ENCODE measurements at regions not wholly inside any gene's neighbourhood (a gene's known extent, or its start where the extent isn't known, plus 50 kb on each side); places are given as distances from the start of the nearest gene placed in this dataset.

DNA sequence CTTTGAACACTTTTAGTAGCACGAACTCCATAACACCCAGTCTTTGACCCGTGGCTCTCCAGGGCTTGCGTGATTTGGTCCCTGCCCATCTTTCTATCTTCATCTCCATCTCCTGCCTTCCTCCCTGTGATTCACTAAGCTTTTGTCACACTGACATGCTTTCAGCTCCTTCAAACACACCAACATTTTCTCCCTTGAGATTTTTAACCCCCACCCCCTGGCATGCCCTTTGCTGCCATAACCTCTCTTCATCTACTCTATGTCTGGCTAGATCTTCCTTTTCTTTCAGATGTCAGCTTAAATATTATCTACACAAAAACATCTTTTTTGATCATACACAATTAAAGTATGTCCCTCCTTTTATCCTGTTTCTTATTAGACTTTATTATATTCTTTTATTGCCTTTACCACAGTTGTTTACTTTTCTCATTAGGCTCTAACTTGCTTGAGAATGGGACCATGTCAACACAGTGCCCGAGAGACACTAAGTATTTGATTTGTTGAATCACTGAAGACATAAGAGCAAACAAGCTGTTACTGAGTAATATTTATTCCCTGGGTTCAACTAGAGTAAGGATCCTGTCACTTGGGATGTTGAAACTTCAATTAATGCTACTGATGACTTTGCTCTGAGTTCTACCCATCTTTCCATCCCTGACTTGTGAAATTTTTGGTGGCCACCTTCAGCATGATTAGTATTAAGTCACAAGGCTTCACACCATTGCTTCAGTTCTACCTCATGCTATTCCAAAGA lies 387.3 kb downstream of the LRIG3 start:
- intact Hi-C loops (cut with micrococcal nuclease): loop anchor here (10.0 kb wide), 1 partner anchor 548 kb away; no protein-coding TSS in a partner anchor
- Histone ChIP-seq H3K27me3 (ENCODE audit: insufficient read depth, low read length) (no peaks in the 10 kb centered on the region), H2AFZ (ENCODE audit: low read depth, low read length, poor library complexity, severe bottlenecking) (no peak overlapping the region), H3K27ac (ENCODE audit: low read depth, low read length) (no peak overlapping the region), H4K20me1 (ENCODE audit: insufficient read depth) (no peaks in the 10 kb centered on the region), H3K9me3 (ENCODE audit: control insufficient read depth in 1 of 2, insufficient read depth in 1 of 2, low read depth in 1 of 2, low read length in 2 of 2) (no peaks in the 10 kb centered on the region), H3K9ac (ENCODE audit: low read length) (no peak overlapping the region), H3K36me3 (ENCODE audit: control insufficient read depth in 1 of 2, insufficient read depth in 2 of 2, low read length in 2 of 2) (no peaks in the 10 kb centered on the region), H3K4me2 (ENCODE audit: low read length) (no peak overlapping the region), H3K4me1 (ENCODE audit: control insufficient read depth in 1 of 2, insufficient read depth in 2 of 2, low read length in 2 of 2) (peaks cover 0 to 6% of the 10 kb centered on the region in 2 experiments; a peak in 1 of 4 replicates), H3K4me3 (replicated peaks in 1 of 2; ENCODE audit: low read depth in 1 of 2, low read length in 2 of 2) (no peak overlapping the region), H3K79me2 (ENCODE audit: insufficient read depth, low read length) (no peaks in the 10 kb centered on the region), H3K9me2 (ENCODE audit: insufficient read depth) (no peaks in the 10 kb centered on the region)
- ChIA-PET CTCF (no interaction called here), POLR2A (no interaction called here), RAD21 (ENCODE audit: low non-redundant PET in 1 of 2, low total read pairs in 2 of 2, uncharacterized antibody in 2 of 2, unreplicated experiment in 2 of 2) (no interaction called here)
- no peak for TF ChIP-seq EGR1 (IDR thresholded peaks at IDR 0.05; ENCODE audit: low read depth)
- TF ChIP-seq YY1 (IDR thresholded peaks at IDR 0.05; ENCODE audit: extremely low read depth, insufficient replicate concordance, low read depth, low read length): no peak
- TF ChIP-seq ZNF274 (IDR thresholded peaks at IDR 0.05; ENCODE audit: low read depth, low read length): no peak
- TF ChIP-seq, protein P1, sequence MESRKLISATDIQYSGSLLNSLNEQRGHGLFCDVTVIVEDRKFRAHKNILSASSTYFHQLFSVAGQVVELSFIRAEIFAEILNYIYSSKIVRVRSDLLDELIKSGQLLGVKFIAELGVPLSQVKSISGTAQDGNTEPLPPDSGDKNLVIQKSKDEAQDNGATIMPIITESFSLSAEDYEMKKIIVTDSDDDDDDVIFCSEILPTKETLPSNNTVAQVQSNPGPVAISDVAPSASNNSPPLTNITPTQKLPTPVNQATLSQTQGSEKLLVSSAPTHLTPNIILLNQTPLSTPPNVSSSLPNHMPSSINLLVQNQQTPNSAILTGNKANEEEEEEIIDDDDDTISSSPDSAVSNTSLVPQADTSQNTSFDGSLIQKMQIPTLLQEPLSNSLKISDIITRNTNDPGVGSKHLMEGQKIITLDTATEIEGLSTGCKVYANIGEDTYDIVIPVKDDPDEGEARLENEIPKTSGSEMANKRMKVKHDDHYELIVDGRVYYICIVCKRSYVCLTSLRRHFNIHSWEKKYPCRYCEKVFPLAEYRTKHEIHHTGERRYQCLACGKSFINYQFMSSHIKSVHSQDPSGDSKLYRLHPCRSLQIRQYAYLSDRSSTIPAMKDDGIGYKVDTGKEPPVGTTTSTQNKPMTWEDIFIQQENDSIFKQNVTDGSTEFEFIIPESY (IDR thresholded peaks at IDR 0.05; ENCODE audit: extremely low read depth, insufficient replicate concordance, low read length): no peak
- TF ChIP-seq REST (IDR thresholded peaks at IDR 0.05; ENCODE audit: low read depth): no peak
- no peak for TF ChIP-seq ELF1 (IDR thresholded peaks at IDR 0.05; ENCODE audit: borderline replicate concordance, low read depth)
- no peak for TF ChIP-seq SIN3A (IDR thresholded peaks at IDR 0.05; ENCODE audit: low read depth)
- no peak for TF ChIP-seq EZH2 (IDR thresholded peaks at IDR 0.05)
- TF ChIP-seq CEBPB (IDR thresholded peaks at IDR 0.05; ENCODE audit: low read depth): no peak
- no peak for TF ChIP-seq SP1 (IDR thresholded peaks at IDR 0.05; ENCODE audit: low read depth)
- no peak for TF ChIP-seq POLR2AphosphoS5 (IDR thresholded peaks at IDR 0.05; ENCODE audit: low read depth, low read length)
- no peak for TF ChIP-seq ZFX (IDR thresholded peaks at IDR 0.05)
- TF ChIP-seq, protein P2, sequence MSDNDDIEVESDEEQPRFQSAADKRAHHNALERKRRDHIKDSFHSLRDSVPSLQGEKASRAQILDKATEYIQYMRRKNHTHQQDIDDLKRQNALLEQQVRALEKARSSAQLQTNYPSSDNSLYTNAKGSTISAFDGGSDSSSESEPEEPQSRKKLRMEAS (IDR thresholded peaks at IDR 0.05): no peak
- no peak for TF ChIP-seq CBX3 (IDR thresholded peaks at IDR 0.05; ENCODE audit: low read depth)
- TF ChIP-seq SRF (IDR thresholded peaks at IDR 0.05; ENCODE audit: low read depth): no peak
- no peak for TF ChIP-seq JUND (IDR thresholded peaks at IDR 0.05)
- TF ChIP-seq, protein P3, sequence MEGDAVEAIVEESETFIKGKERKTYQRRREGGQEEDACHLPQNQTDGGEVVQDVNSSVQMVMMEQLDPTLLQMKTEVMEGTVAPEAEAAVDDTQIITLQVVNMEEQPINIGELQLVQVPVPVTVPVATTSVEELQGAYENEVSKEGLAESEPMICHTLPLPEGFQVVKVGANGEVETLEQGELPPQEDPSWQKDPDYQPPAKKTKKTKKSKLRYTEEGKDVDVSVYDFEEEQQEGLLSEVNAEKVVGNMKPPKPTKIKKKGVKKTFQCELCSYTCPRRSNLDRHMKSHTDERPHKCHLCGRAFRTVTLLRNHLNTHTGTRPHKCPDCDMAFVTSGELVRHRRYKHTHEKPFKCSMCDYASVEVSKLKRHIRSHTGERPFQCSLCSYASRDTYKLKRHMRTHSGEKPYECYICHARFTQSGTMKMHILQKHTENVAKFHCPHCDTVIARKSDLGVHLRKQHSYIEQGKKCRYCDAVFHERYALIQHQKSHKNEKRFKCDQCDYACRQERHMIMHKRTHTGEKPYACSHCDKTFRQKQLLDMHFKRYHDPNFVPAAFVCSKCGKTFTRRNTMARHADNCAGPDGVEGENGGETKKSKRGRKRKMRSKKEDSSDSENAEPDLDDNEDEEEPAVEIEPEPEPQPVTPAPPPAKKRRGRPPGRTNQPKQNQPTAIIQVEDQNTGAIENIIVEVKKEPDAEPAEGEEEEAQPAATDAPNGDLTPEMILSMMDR (IDR thresholded peaks at IDR 0.05 in 2 of 3, conservative IDR thresholded peaks at IDR 0.05 in 1 of 3; ENCODE audit: borderline replicate concordance in 1 of 3, insufficient read depth in 1 of 3, low read depth in 2 of 3, low read length in 2 of 3): no peak
- DNase-seq (ENCODE audit: low read depth, low spot score): no peak
- no TSS peak for BruUV-seq (replicated peaks)
- ATAC-seq: no peak
